Heart left ventricle (tissue), 13 donors: ENCODE measurements at regions not wholly inside any gene's neighbourhood (a gene's known extent, or its start where the extent isn't known, plus 50 kb on each side); places are given as distances from the start of the nearest gene placed in this dataset.

Source experiments
- CTCF ChIP-seq, 12 donors: fragments of 200-600 bp; sonication (generic) in 4 of 12; IDR thresholded peaks; one replicate each; pipeline versions ENCODE4 v1.5.0 to v1.8.0; 2018 to 2022; ENCODE audit warnings: antibody characterized with exemption in 12 of 12, mild to moderate bottlenecking in 5 of 12
- POLR2A ChIP-seq, 2 donors: fragments of 450-650 bp; IDR thresholded peaks; one replicate each; pipeline ENCODE4 v1.6.1; 2017; ENCODE audit warnings: antibody characterized with exemption in 2 of 2, mild to moderate bottlenecking in 2 of 2, moderate library complexity in 2 of 2
- donor health status: ischemic (EF 13 %, LVEDD 7.1; RV severe dilation, severe dysfunction).
- donor health status: DM: no; HTN: yes; CAD: no.
- donor health status: DM: no; HTN: no; CAD: no.
- donor health status: ischemic (EF 25% LVEDD 6.9; RV normal size, moderate dysfunction).
- donor health status: ischemic (EF 25% LVEDD 5.7; RV mildly dilated, moderate dysfunction).
- donor health status: ischemic (EF 35%, LVEDD 5.7; RV mildly dilated, moderate dysfunction).
- donor health status: nonischemic (EF 11% LVEDD 7.7; RV severe dilation, severe dysfunction).
- donor health status: DM: yes; HTN: yes; CAD: no.
- donor health status: PGD.
- donor health status: ischemic (EF 29% LVEDD 5.4; RV normal size, mild dysfunction).
- donor health status: nonischemic (EF 23%, LVEDD 6.1; RV moderate dilation, normal function).

- TF ChIP-seq CTCF (IDR thresholded peaks at IDR 0.05) = no peak
- TF ChIP-seq POLR2A (IDR thresholded peaks at IDR 0.05) = no peak
Observed at GRCh38 chrX:104342065-104342464, 87.3 kb upstream of the ESX1 start.
